ENCODE measurements at regions not wholly inside any gene's neighbourhood (a gene's known extent, or its start where the extent isn't known, plus 50 kb on each side); places are given as distances from the start of the nearest gene placed in this dataset.

GRCh38 chr5:35477911-35478310, 139.8 kb upstream of the SPEF2 start:
- Histone ChIP-seq H3K27ac (no peak overlapping the region), H3K27me3 (ENCODE audit: insufficient read depth in 3 of 3, low read length in 2 of 3) (no peaks in the 10 kb centered on the region), H3K4me1 (no peaks in the 10 kb centered on the region), H3K36me3 (ENCODE audit: insufficient read depth in 1 of 2, low read depth in 1 of 2) (no peaks in the 10 kb centered on the region), H3K4me3 (no peak overlapping the region), H3K9me3 (no peaks in the 10 kb centered on the region)
- DNase-seq (no peak), ATAC-seq (no peak)
- TF ChIP-seq CTCF (IDR thresholded peaks at IDR 0.05), result no peak
- intact Hi-C loops (cut with DNase I), result no loop called here

GRCh38 chr5:35477321-35477720, 140.3 kb upstream of the SPEF2 start:
- Histone ChIP-seq H3K36me3 (ENCODE audit: insufficient read depth in 1 of 2, low read depth in 1 of 2) (no peaks in the 10 kb centered on the region), H3K4me3 (no peak overlapping the region), H3K27ac (no peak overlapping the region), H3K9me3 (no peaks in the 10 kb centered on the region), H3K27me3 (ENCODE audit: insufficient read depth in 3 of 3, low read length in 2 of 3) (no peaks in the 10 kb centered on the region), H3K4me1 (no peaks in the 10 kb centered on the region)
- intact Hi-C loops (cut with DNase I), result no loop called here
- TF ChIP-seq CTCF (IDR thresholded peaks at IDR 0.05), result no peak
- ATAC-seq (no peak), DNase-seq (no peak)

- H3K4me1 ChIP-seq, result no peaks in the 10 kb centered on the region
- intact Hi-C loops (cut with DNase I), result no loop called here
- no peak for TF ChIP-seq CTCF (IDR thresholded peaks at IDR 0.05)
- no peaks in the 10 kb centered on the region for H3K27me3 ChIP-seq (ENCODE audit: insufficient read depth in 3 of 3, low read length in 2 of 3)
- no peak for DNase-seq
- H3K36me3 ChIP-seq (ENCODE audit: insufficient read depth in 1 of 2, low read depth in 1 of 2), result no peaks in the 10 kb centered on the region
- H3K4me3 ChIP-seq, result no peak overlapping the region
- no peak overlapping the region for H3K27ac ChIP-seq
- no peak for ATAC-seq
- no peaks in the 10 kb centered on the region for H3K9me3 ChIP-seq
- WGBS, 3 donors, result 16 to 29% (median 25%) methylated on average over 1 of the region's 1 CpG
Observed at GRCh38 chr5:35476797-35477196, 140.9 kb upstream of the SPEF2 start.

- 24 to 44% (median 33%) methylated on average over 2 of the region's 2 CpGs for WGBS, 3 donors
- Histone ChIP-seq H3K4me1 (no peaks in the 10 kb centered on the region), H3K4me3 (no peak overlapping the region), H3K27ac (no peak overlapping the region), H3K36me3 (ENCODE audit: insufficient read depth in 1 of 2, low read depth in 1 of 2) (no peaks in the 10 kb centered on the region), H3K9me3 (no peaks in the 10 kb centered on the region), H3K27me3 (ENCODE audit: insufficient read depth in 3 of 3, low read length in 2 of 3) (no peaks in the 10 kb centered on the region)
- TF ChIP-seq CTCF (IDR thresholded peaks at IDR 0.05), result no peak
- DNase-seq (no peak), ATAC-seq (no peak)
- intact Hi-C loops (cut with DNase I), result no loop called here
Observed at GRCh38 chr5:35476036-35476435, 141.6 kb upstream of the SPEF2 start.

- ATAC-seq (no peak), DNase-seq (no peak)
- no peaks in the 10 kb centered on the region for H3K4me1 ChIP-seq
- H3K4me3 ChIP-seq, result no peak overlapping the region
- H3K36me3 ChIP-seq (ENCODE audit: insufficient read depth in 1 of 2, low read depth in 1 of 2), result no peaks in the 10 kb centered on the region
- H3K9me3 ChIP-seq, result no peaks in the 10 kb centered on the region
- WGBS, 3 donors, result 35 to 47% (median 43%) methylated on average over 3 of the region's 3 CpGs
- intact Hi-C loops (cut with DNase I), result no loop called here
- peaks cover 0 to 3% (median 0%) of the 10 kb centered on the region in 3 donors for H3K27me3 ChIP-seq (ENCODE audit: insufficient read depth in 3 of 3, low read length in 2 of 3)
- no peak overlapping the region for H3K27ac ChIP-seq
- no peak for TF ChIP-seq CTCF (IDR thresholded peaks at IDR 0.05)
Observed at GRCh38 chr5:35473589-35473988, 144.1 kb upstream of the SPEF2 start.

Measured in psoas muscle (tissue), 7 donors.